ENCODE measurements at regions not wholly inside any gene's neighbourhood (a gene's known extent, or its start where the extent isn't known, plus 50 kb on each side); places are given as distances from the start of the nearest gene placed in this dataset.
"Not testable (repeated sequence)": the region's sequence is repeated elsewhere in the genome, so short reads cannot be mapped to it uniquely, and the experiment has no call there.

GRCh38 chr16:13631213-13631767, 288.7 kb upstream of the ERCC4 start:
- Histone ChIP-seq H3K36me3 (ENCODE audit: control insufficient read depth, insufficient read depth, low read length) (no peaks in the 10 kb centered on the region), H3K4me3 (ENCODE audit: low read depth, low read length) (no peak overlapping the region), H3K27me3 (ENCODE audit: control insufficient read depth, insufficient read depth, low read length) (no peaks in the 10 kb centered on the region)
- DNase-seq (ENCODE audit: low read depth) (no peak), FAIRE-seq (no peak)
- no peak for TF ChIP-seq CTCF (IDR thresholded peaks at IDR 0.05; ENCODE audit: insufficient read depth, low read length, severe bottlenecking)

- TF ChIP-seq CTCF (IDR thresholded peaks at IDR 0.05; ENCODE audit: insufficient read depth, low read length, severe bottlenecking), result no peak
- H3K36me3 ChIP-seq (ENCODE audit: control insufficient read depth, insufficient read depth, low read length), result no peaks in the 10 kb centered on the region
- no peaks in the 10 kb centered on the region for H3K27me3 ChIP-seq (ENCODE audit: control insufficient read depth, insufficient read depth, low read length)
- FAIRE-seq (no peak), DNase-seq (ENCODE audit: low read depth) (no peak)
- H3K4me3 ChIP-seq (ENCODE audit: low read depth, low read length), result no peak overlapping the region
Measured at GRCh38 chr16:13631916-13632315, 288.0 kb upstream of the ERCC4 start.

- not testable (repeated sequence) for H3K27me3 ChIP-seq (ENCODE audit: control insufficient read depth, insufficient read depth, low read length); H3K36me3 ChIP-seq (ENCODE audit: control insufficient read depth, insufficient read depth, low read length); DNase-seq (ENCODE audit: low read depth); FAIRE-seq; H3K4me3 ChIP-seq (ENCODE audit: low read depth, low read length)
Measured at GRCh38 chr16:13632504-13632903, 287.4 kb upstream of the ERCC4 start.

GRCh38 chr16:13633391-13633861, 286.5 kb upstream of the ERCC4 start:
- Histone ChIP-seq H3K36me3 (ENCODE audit: control insufficient read depth, insufficient read depth, low read length) (no peaks in the 10 kb centered on the region), H3K4me3 (ENCODE audit: low read depth, low read length) (no peak overlapping the region), H3K27me3 (ENCODE audit: control insufficient read depth, insufficient read depth, low read length) (no peaks in the 10 kb centered on the region)
- FAIRE-seq (no peak), DNase-seq (ENCODE audit: low read depth) (no peak)
- TF ChIP-seq CTCF (IDR thresholded peaks at IDR 0.05; ENCODE audit: insufficient read depth, low read length, severe bottlenecking), result no peak

- H3K36me3 ChIP-seq (ENCODE audit: control insufficient read depth, insufficient read depth, low read length), result no peaks in the 10 kb centered on the region
- FAIRE-seq (no peak), DNase-seq (ENCODE audit: low read depth) (no peak)
- H3K27me3 ChIP-seq (ENCODE audit: control insufficient read depth, insufficient read depth, low read length), result no peaks in the 10 kb centered on the region
- H3K4me3 ChIP-seq (ENCODE audit: low read depth, low read length), result no peak overlapping the region
- no peak for TF ChIP-seq CTCF (IDR thresholded peaks at IDR 0.05; ENCODE audit: insufficient read depth, low read length, severe bottlenecking)
Measured at GRCh38 chr16:13634253-13634652, 285.7 kb upstream of the ERCC4 start.

- no peak for TF ChIP-seq CTCF (IDR thresholded peaks at IDR 0.05; ENCODE audit: insufficient read depth, low read length, severe bottlenecking)
- Histone ChIP-seq H3K36me3 (ENCODE audit: control insufficient read depth, insufficient read depth, low read length) (no peaks in the 10 kb centered on the region), H3K27me3 (ENCODE audit: control insufficient read depth, insufficient read depth, low read length) (no peaks in the 10 kb centered on the region), H3K4me3 (ENCODE audit: low read depth, low read length) (no peak overlapping the region)
- DNase-seq (ENCODE audit: low read depth) (no peak), FAIRE-seq (peak; percentile 32)
Measured at GRCh38 chr16:13634959-13635358, 285.0 kb upstream of the ERCC4 start.

Data from bronchial epithelial cell (primary cell).